Epithelial cell of proximal tubule (primary cell): ENCODE measurements at regions not wholly inside any gene's neighbourhood (a gene's known extent, or its start where the extent isn't known, plus 50 kb on each side); places are given as distances from the start of the nearest gene placed in this dataset.

Experiments used
- DNase-seq: peaks from one replicate; pipeline ENCODE4 v3.0.0-alpha.2; 2011; ENCODE audit warnings: low read depth
- H3K4me3 ChIP-seq: 2 replicates; pipeline ENCODE4 v1.5.1; 2011; ENCODE audit warnings: low read depth, mild to moderate bottlenecking, low read length
- CTCF ChIP-seq: conservative IDR thresholded peaks from 2 replicates; pipeline ENCODE4 v1.5.1; 2012; ENCODE audit warnings: low read depth, mild to moderate bottlenecking, low read length

DNA sequence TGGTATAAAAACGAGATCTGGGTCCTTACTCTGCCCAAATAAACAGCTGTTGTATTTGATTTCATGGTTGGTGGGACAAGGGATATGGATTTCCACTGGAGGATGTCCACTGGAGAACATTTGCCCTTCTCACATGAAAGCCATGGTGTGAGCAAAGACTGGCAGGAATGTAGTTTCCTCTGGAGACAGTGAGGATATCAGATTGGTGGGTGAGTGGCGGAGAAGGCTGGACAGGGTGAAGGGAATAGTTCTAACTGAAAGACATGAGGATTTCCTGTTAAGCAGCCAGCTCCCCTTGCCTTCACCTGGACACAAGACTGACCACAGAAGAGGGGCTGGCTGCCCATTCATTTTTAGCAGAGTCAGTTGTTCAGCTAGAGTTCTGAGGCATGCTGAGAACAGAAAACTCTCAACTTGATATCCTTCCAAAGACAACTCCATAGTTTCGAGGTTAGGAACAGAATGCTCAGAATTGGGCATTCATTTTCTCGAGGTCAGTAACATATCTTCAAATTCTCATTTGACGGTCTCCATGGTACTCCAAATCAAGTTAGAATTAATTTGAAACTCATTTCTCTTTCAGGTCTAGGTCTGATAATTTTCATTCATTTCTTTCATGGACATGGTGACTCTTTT lies 365.7 kb downstream of the LRIG3 start:
- no peak for DNase-seq
- no peak overlapping the region for H3K4me3 ChIP-seq
- no peak for TF ChIP-seq CTCF

- TF ChIP-seq CTCF, result no peak
- H3K4me3 ChIP-seq, result no peak overlapping the region
- DNase-seq, result peak; percentile 56
Measured at GRCh38 chr12:58557171-58557570, 363.1 kb downstream of the LRIG3 start.

- TF ChIP-seq CTCF, result no peak
- DNase-seq, result peak; percentile 15
Measured at GRCh38 chr12:58557661-58558060, 362.6 kb downstream of the LRIG3 start.

GRCh38 chr12:58563621-58564020 lies 356.7 kb downstream of the LRIG3 start:
- peak; percentile 31 for DNase-seq
- H3K4me3 ChIP-seq, result no peak overlapping the region
- no peak for TF ChIP-seq CTCF

More at GRCh38 chr12:58557661-58558060, 362.6 kb downstream of the LRIG3 start:
- H3K4me3 ChIP-seq, result no peak overlapping the region

- TF ChIP-seq CTCF, result no peak
- no peak overlapping the region for H3K4me3 ChIP-seq
- no peak for DNase-seq
Measured at GRCh38 chr12:58564721-58565120, 355.6 kb downstream of the LRIG3 start.

- no peak for TF ChIP-seq CTCF
- DNase-seq, result no peak
- H3K4me3 ChIP-seq, result no peak overlapping the region
Measured at GRCh38 chr12:58566599-58566998, 353.7 kb downstream of the LRIG3 start.

- TF ChIP-seq CTCF, result no peak
- no peak for DNase-seq
- H3K4me3 ChIP-seq, result no peak overlapping the region
Measured at GRCh38 chr12:58567189-58567588, 353.1 kb downstream of the LRIG3 start.
